ENCODE measurements at regions not wholly inside any gene's neighbourhood (a gene's known extent, or its start where the extent isn't known, plus 50 kb on each side); places are given as distances from the start of the nearest gene placed in this dataset.

DNA sequence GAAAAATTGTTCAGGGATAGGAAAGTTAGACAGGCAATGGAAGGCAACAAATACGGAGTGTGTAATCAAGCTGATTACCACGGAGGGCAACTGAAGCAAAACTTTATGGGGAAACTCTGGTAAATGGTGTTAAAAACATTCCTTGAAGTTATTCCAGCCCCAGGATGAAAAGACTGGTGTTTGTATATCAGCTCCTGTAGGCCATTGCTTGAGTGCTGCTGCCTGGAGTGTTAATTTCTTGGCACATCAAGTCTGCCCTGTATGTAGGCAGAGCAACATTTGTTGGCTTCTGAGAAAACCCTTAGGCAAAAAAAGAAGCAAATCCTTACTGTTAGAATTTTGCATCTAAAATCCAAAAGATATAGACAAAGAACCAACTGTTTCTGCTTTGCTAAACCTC, 686.5 kb upstream of the ACO1 start:
- TF ChIP-seq, protein P1, sequence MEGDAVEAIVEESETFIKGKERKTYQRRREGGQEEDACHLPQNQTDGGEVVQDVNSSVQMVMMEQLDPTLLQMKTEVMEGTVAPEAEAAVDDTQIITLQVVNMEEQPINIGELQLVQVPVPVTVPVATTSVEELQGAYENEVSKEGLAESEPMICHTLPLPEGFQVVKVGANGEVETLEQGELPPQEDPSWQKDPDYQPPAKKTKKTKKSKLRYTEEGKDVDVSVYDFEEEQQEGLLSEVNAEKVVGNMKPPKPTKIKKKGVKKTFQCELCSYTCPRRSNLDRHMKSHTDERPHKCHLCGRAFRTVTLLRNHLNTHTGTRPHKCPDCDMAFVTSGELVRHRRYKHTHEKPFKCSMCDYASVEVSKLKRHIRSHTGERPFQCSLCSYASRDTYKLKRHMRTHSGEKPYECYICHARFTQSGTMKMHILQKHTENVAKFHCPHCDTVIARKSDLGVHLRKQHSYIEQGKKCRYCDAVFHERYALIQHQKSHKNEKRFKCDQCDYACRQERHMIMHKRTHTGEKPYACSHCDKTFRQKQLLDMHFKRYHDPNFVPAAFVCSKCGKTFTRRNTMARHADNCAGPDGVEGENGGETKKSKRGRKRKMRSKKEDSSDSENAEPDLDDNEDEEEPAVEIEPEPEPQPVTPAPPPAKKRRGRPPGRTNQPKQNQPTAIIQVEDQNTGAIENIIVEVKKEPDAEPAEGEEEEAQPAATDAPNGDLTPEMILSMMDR (conservative IDR thresholded peaks at IDR 0.05; ENCODE audit: low read depth): no peak
- no peak for DNase-seq (ENCODE audit: low spot score)
- POLR2A ChIA-PET (ENCODE audit: low non-redundant PET): no interaction called here
- CTCF ChIA-PET: no interaction called here
- no peak overlapping the region for H3K27ac ChIP-seq

DNA sequence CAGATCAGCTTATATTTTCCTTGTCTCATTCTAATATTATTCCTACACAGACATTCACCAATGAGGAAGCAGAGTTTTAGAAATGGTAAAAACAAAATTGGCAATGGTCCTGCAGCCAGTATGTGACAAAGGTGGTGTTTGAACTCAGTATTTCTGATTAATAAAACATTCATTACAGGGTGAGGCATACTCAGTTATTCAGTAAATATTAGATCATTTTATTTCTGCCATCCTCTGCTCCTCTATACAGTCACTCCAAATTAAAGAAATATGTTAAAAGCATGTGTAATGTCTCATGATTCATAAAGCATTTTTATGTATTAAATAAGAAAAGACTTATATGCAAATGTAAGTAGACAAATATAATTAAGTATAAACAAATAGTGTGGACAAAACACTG, 684.6 kb upstream of the ACO1 start:
- ChIA-PET CTCF (no interaction called here), POLR2A (ENCODE audit: low non-redundant PET) (no interaction called here)
- no peak for DNase-seq (ENCODE audit: low spot score)
- no peak overlapping the region for H3K27ac ChIP-seq
- TF ChIP-seq, protein P1 (conservative IDR thresholded peaks at IDR 0.05; ENCODE audit: low read depth): no peak

DNA sequence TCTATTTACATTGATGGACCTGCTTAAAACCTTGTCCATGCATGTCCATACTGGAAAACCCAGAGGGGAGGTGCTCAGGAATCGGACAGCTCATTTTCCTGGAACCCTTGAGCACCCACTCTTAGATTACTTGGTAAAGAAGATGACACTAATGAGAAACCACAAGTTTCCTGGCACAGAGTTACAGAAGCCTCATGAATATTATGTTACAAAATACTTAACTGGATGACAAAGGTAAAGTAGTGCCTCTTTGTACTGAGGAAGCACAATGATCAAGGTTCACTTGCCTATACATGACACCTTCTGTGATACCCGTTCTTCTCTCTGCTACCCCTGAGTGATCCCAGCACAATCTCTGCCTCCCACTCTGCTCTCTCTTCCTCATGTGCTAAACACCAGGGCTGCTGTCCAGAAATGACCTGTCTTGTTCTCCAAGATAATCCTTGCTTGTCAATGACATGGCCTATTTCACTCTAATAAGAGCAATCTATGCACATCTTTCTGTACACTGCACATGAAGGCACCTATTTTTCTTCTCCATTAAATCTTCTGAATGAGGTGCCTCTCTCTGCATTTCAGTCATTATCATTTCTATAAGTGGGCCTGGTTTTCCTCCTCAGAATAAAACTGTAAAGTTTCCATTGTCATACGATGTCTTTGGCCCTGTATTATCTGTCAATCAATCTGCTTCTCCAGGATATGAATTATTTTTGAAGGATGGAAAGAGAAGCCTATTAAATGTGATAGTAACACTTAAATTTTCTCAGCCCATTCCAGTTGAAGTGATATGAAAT, 684.0 kb upstream of the ACO1 start:
- TF ChIP-seq, protein P1 (conservative IDR thresholded peaks at IDR 0.05; ENCODE audit: low read depth): no peak
- CTCF ChIA-PET: no interaction called here
- POLR2A ChIA-PET (ENCODE audit: low non-redundant PET): no interaction called here

DNA sequence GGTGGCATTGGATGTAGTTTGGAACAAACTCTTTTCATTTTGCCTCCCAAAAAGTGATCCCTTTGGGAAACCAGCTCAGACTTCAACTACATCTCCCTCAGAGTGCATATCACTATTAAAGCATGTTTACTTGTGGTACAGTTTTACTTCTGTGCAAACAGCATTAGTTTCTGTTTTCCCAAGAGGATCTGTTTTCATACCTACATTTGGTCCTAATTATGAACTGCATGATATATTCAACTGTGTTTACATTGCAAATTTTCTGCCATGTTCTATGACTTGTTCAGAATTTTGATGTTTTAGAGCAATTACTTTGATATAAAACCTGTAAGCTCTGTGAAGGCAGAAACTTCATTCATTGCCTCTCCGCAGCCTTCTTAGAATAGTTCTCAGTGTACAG, 681.5 kb upstream of the ACO1 start:
- POLR2A ChIA-PET (ENCODE audit: low non-redundant PET): no interaction called here
- CTCF ChIA-PET: no interaction called here
- TF ChIP-seq, protein P1 (conservative IDR thresholded peaks at IDR 0.05; ENCODE audit: low read depth): no peak
- no peak for DNase-seq (ENCODE audit: low spot score)
- no peak overlapping the region for H3K27ac ChIP-seq

More for the DNA sequence above, 684.0 kb upstream of the ACO1 start:
- peak; percentile 71 for DNase-seq (ENCODE audit: low spot score)
- no peak overlapping the region for H3K27ac ChIP-seq

DNA sequence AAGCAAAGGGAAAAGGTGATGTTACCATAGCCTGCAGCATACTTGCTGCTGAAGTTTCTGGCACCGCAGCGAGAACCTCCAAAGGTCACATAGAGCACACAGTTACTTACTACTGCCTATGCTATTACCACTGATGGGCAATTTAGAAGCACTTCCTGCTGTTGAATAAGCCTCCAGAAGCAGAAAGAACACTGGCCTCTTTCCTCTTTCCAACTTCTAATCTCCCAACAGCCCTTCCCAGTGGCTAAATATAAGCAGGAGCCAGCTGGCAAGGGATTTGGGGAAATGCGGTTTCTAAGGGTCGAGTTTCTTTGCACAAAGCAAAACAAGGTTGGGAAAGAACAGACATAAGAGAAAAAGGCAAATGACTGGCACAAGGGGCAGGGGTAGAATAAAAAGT, 669.2 kb upstream of the ACO1 start:
- no peak for DNase-seq (ENCODE audit: low spot score)
- POLR2A ChIA-PET (ENCODE audit: low non-redundant PET): no interaction called here
- TF ChIP-seq, protein P1 (conservative IDR thresholded peaks at IDR 0.05; ENCODE audit: low read depth): no peak
- CTCF ChIA-PET: no interaction called here
- H3K27ac ChIP-seq: no peak overlapping the region

DNA sequence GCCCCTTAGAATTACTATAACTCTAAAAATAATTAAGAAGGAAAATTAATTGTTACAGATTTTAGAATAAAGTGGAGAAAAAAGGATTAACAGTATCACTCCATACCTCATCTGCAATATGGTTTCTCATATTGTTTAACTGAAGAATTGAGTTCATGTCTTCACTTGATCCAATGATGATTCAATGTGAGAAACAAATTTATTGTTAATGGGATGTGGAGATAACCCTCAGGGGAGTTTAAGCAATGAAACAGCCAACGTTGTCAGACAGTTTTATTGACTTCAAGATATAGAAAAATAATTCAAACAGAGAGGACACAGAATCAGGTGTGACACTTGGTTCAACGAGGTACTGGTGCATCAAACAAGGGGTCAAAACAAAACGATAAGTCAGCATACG, 665.2 kb upstream of the ACO1 start:
- ChIA-PET POLR2A (ENCODE audit: low non-redundant PET) (no interaction called here), CTCF (no interaction called here)
- TF ChIP-seq, protein P1 (conservative IDR thresholded peaks at IDR 0.05; ENCODE audit: low read depth): no peak
- H3K27ac ChIP-seq: no peak overlapping the region
- no peak for DNase-seq (ENCODE audit: low spot score)

Measured in RWPE1 (cell line).